GM23248 (cell line): ENCODE measurements at regions not wholly inside any gene's neighbourhood (a gene's known extent, or its start where the extent isn't known, plus 50 kb on each side); places are given as distances from the start of the nearest gene placed in this dataset.

Experiments used
- DNase-seq: peaks from one replicate; pipeline ENCODE4 v3.0.0-alpha.2; 2015
- H2AFZ ChIP-seq: fragments of 200-600 bp; sonication (generic); 2 replicates; pipeline ENCODE4 v1.6.1; 2016; ENCODE audit warnings: antibody characterized with exemption
- H3F3A ChIP-seq: fragments of 200-600 bp; sonication (generic); 2 replicates; pipeline ENCODE4 v1.6.1; 2016; ENCODE audit warnings: mild to moderate bottlenecking, antibody characterized with exemption, mixed run types; ENCODE audit not compliant: insufficient read depth
- H3K27ac ChIP-seq: fragments of 200-600 bp; sonication (generic); 2 replicates; pipeline ENCODE4 v1.5.1; 2016; ENCODE audit warnings: mild to moderate bottlenecking
- H3K27me3 ChIP-seq: fragments of 200-600 bp; sonication (generic); replicated peaks from 2 replicates; pipeline ENCODE4 v1.6.1; 2016; ENCODE audit warnings: mild to moderate bottlenecking; ENCODE audit not compliant: insufficient read depth
- H3K36me3 ChIP-seq: fragments of 200-600 bp; sonication (generic); 2 replicates; pipeline ENCODE4 v1.6.1; 2016; ENCODE audit warnings: low read depth, mild to moderate bottlenecking
- H3K4me1 ChIP-seq: fragments of 200-600 bp; sonication (generic); 2 replicates; pipeline ENCODE4 v1.6.1; 2016; ENCODE audit warnings: mild to moderate bottlenecking; ENCODE audit not compliant: insufficient read depth
- H3K4me2 ChIP-seq: fragments of 200-600 bp; sonication (generic); one replicate; pipeline ENCODE4 v1.6.1; 2016; ENCODE audit warnings: mild to moderate bottlenecking; ENCODE audit not compliant: unreplicated experiment
- H3K4me3 ChIP-seq: fragments of 200-600 bp; sonication (generic); 2 replicates; pipeline ENCODE4 v1.5.1; 2016; ENCODE audit warnings: mild to moderate bottlenecking
- H3K79me2 ChIP-seq: fragments of 200-600 bp; sonication (generic); 2 replicates; pipeline ENCODE4 v1.6.1; 2016; ENCODE audit warnings: mild to moderate bottlenecking; ENCODE audit not compliant: insufficient read depth
- H3K9ac ChIP-seq: fragments of 200-600 bp; sonication (generic); 2 replicates; pipeline ENCODE4 v1.6.1; 2016; ENCODE audit warnings: mild to moderate bottlenecking
- H3K9me2 ChIP-seq: fragments of 200-600 bp; sonication (generic); 2 replicates; pipeline ENCODE4 v1.6.1; 2016; ENCODE audit warnings: mixed run types, mild to moderate bottlenecking, moderate library complexity; ENCODE audit not compliant: insufficient read depth
- H3K9me3 ChIP-seq: fragments of 200-600 bp; sonication (generic); one replicate; pipeline ENCODE4 v1.6.1; 2017; ENCODE audit warnings: low read depth
- H4K20me1 ChIP-seq: fragments of 200-600 bp; sonication (generic); 2 replicates; pipeline ENCODE4 v1.6.0; 2016; ENCODE audit not compliant: insufficient read depth
- EZH2 ChIP-seq: fragments of 200-600 bp; sonication (generic); IDR thresholded peaks from 2 replicates; pipeline ENCODE4 v1.6.1; 2018; ENCODE audit warnings: antibody characterized with exemption, mild to moderate bottlenecking; ENCODE audit not compliant: insufficient read depth, poor library complexity, severe bottlenecking
- EZH2phosphoT487 ChIP-seq: fragments of 200-600 bp; sonication (generic); IDR thresholded peaks from 2 replicates; pipeline ENCODE4 v1.6.1; 2018; ENCODE audit warnings: antibody characterized with exemption, moderate library complexity, mild to moderate bottlenecking, low read depth; ENCODE audit not compliant: insufficient read depth
- WGBS, 2 experiments: methylation state at CpG; one replicate each; pipeline ENCODE4 v1.1.6; 2015 to 2017; ENCODE audit warnings: low lambda C conversion rate in 2 of 2, low coverage in 1 of 2; ENCODE audit errors: missing lambda C conversion rate in 2 of 2; 5-methylcytosine and 5-hydroxymethylcytosine counted together
- in situ Hi-C: fragments of 300-500 bp; cut with MboI; formaldehyde crosslinking; loops from 2 replicates; pipeline ENCODE4 v1.15.0; 2020

DNA sequence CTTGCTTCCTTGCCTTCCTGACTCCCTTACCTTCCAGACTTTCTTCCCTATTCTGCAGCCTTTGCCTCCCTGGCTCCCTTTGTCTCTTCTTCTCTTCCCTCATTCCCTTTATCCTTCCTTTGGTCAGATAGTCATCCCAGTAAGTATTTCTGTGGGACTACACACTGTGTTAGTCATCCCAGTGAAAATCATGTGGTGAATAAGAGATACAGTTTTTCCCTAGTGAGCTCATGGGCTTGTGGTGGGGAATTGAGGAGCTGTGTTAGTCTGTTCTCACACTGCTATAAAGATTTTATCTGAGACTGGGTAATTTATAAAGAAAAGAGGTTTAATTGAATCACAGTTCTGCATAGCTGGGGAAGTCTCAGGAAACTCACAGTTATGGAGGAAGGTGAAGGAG lies 109.8 kb upstream of the EDIL3 start:
- H3K4me3 ChIP-seq = no peak overlapping the region
- no peaks in the 10 kb centered on the region for H3K9me2 ChIP-seq
- H3F3A ChIP-seq = no peaks in the 10 kb centered on the region
- H3K27ac ChIP-seq = no peak overlapping the region
- H3K9ac ChIP-seq = no peak overlapping the region
- H3K36me3 ChIP-seq = no peaks in the 10 kb centered on the region
- no peaks in the 10 kb centered on the region for H4K20me1 ChIP-seq
- no peak overlapping the region for H3K4me2 ChIP-seq
- no peaks in the 10 kb centered on the region for H3K4me1 ChIP-seq
- no peaks in the 10 kb centered on the region for H3K9me3 ChIP-seq
- no peaks in the 10 kb centered on the region for H3K27me3 ChIP-seq
- no peaks in the 10 kb centered on the region for H3K79me2 ChIP-seq
- in situ Hi-C loops = no loop called here
- DNase-seq = peak; percentile 50
- H2AFZ ChIP-seq = no peak overlapping the region
- no peak for TF ChIP-seq EZH2phosphoT487
- TF ChIP-seq EZH2 = no peak

DNA sequence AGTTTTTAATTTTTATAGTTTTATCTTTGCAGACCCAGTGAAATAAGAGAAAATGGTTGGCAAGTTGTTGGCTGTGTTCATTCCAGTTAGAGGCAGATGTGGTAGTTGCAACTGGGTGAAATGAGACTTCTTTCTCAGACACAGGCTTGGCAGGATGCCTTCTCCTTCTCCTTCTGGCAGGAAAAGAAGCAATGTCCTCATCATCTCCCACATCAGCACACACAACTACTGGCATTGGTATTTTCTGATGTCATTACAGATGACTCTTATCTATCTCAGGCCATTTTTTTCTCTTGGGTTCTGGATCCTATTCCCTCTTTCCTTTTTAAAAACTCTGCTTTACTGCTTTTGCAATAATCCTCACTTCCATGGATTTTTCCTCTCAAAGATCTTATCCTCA lies 103.3 kb upstream of the EDIL3 start:
- H3K9me3 ChIP-seq = no peaks in the 10 kb centered on the region
- in situ Hi-C loops = no loop called here
- no peak overlapping the region for H3K4me3 ChIP-seq
- H3K4me1 ChIP-seq = no peaks in the 10 kb centered on the region
- H3K4me2 ChIP-seq = no peak overlapping the region
- TF ChIP-seq EZH2 (no peak), EZH2phosphoT487 (no peak)
- no peak overlapping the region for H2AFZ ChIP-seq
- H3F3A ChIP-seq = no peaks in the 10 kb centered on the region
- H3K36me3 ChIP-seq = no peaks in the 10 kb centered on the region
- no peaks in the 10 kb centered on the region for H3K79me2 ChIP-seq
- H3K9ac ChIP-seq = no peak overlapping the region
- H4K20me1 ChIP-seq = no peaks in the 10 kb centered on the region
- peak; percentile 47 for DNase-seq
- H3K27ac ChIP-seq = no peak overlapping the region
- no peaks in the 10 kb centered on the region; the same call in 1 of the 2 replicates for H3K27me3 ChIP-seq
- no peaks in the 10 kb centered on the region for H3K9me2 ChIP-seq

DNA sequence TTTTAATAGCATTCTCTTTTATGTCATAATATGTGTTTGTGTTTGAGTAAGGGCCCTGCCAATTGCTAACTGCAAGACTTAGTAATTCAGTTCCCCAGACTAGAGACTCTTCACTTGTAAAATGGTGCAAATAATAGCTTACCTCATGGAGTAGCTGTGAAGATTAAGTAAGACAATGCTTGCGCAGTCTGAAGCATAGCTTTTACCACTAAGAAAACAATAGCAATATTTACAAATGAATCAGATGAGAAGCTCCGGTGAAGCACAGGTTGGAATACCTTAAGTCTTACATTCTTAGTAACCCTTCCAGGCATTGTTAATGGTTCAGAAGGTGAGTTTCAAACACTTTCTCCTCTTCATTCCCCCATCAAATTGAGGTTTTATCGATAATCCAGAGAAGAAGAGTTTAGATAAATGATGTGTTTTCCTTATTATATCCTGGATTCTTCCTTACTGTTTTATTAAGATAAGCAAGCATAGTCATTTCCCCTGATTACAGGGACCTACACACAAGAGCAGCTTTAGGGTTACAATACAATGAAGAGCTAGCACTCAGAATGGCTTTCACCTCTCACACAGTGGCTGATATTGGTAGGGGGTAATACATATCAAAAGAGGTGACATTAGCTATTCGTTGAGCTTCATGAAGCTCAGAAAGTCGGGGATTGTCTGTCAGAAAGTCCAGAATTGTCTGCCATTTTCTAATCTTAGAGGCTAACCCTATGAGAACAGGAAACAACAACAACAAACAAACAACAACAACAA lies 96.4 kb upstream of the EDIL3 start:
- H3K27ac ChIP-seq = no peak overlapping the region
- no peak overlapping the region for H3K4me3 ChIP-seq
- DNase-seq = no peak
- H3F3A ChIP-seq = no peaks in the 10 kb centered on the region
- H3K4me1 ChIP-seq = no peaks in the 10 kb centered on the region
- H3K36me3 ChIP-seq = no peaks in the 10 kb centered on the region
- H3K9ac ChIP-seq = no peak overlapping the region
- H3K9me2 ChIP-seq = no peaks in the 10 kb centered on the region
- 24 to 27% methylated on average over 5 of the region's 5 CpGs for WGBS, 2 experiments
- H3K9me3 ChIP-seq = no peaks in the 10 kb centered on the region
- no peaks in the 10 kb centered on the region for H4K20me1 ChIP-seq
- H3K79me2 ChIP-seq = no peaks in the 10 kb centered on the region
- no peak overlapping the region for H2AFZ ChIP-seq
- no peak overlapping the region for H3K4me2 ChIP-seq
- in situ Hi-C loops = no loop called here
- TF ChIP-seq EZH2phosphoT487 (no peak), EZH2 (no peak)
- no peaks in the 10 kb centered on the region; the same call in 1 of the 2 replicates for H3K27me3 ChIP-seq

DNA sequence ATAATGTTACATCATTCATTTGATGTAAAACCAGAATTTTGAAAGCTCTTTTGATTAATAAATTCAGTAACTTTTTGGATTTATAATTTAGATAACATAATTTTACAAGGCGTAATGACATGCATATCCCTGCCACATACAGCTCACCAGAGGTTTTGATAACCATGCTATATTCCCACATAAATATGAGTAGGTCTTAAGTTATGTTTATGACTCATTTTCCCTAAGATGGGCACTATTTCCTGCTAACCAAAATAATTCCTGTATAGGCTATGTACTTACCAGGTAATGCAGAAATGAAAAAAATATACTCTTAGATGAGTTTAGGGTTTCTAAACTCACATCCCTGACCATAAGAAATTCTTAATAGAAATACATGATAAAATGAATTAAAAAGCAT lies 93.9 kb upstream of the EDIL3 start:
- Histone ChIP-seq H3F3A (no peaks in the 10 kb centered on the region), H3K36me3 (no peaks in the 10 kb centered on the region), H3K9me3 (no peaks in the 10 kb centered on the region), H4K20me1 (no peaks in the 10 kb centered on the region), H3K79me2 (no peaks in the 10 kb centered on the region), H3K9ac (no peak overlapping the region), H3K27ac (no peak overlapping the region), H3K9me2 (no peaks in the 10 kb centered on the region), H2AFZ (no peak overlapping the region), H3K4me1 (no peaks in the 10 kb centered on the region), H3K27me3 (no peaks in the 10 kb centered on the region; the same call in 1 of the 2 replicates), H3K4me3 (no peak overlapping the region), H3K4me2 (no peak overlapping the region)
- 30 to 35% methylated on average over 1 of the region's 1 CpG for WGBS, 2 experiments
- in situ Hi-C loops = no loop called here
- TF ChIP-seq EZH2phosphoT487 (no peak), EZH2 (no peak)
- DNase-seq = no peak

DNA sequence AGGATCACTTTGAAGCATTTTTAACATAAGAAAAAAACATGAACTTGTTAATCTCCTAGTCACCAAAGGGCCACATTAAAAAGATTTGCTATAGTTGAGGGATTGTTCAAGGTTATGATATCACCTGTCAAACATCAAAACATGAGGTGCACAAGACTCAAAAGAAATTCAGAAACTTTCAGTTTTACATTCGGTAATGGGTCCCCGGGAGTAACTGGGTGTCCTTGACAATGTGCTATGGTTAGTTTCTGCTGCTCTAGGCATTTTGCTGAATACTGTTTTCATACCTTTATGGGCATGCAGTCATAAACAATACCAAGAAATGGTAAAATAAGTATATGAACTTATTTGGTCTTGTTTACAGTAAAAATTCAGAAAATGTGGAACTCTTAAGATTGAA lies 92.8 kb upstream of the EDIL3 start:
- no peaks in the 10 kb centered on the region for H3K27me3 ChIP-seq
- no peaks in the 10 kb centered on the region for H3F3A ChIP-seq
- no peaks in the 10 kb centered on the region for H3K36me3 ChIP-seq
- H3K9ac ChIP-seq = no peak overlapping the region
- H3K4me1 ChIP-seq = no peaks in the 10 kb centered on the region
- no peak for TF ChIP-seq EZH2phosphoT487
- no peak for TF ChIP-seq EZH2
- no peaks in the 10 kb centered on the region for H3K9me2 ChIP-seq
- no peak overlapping the region for H2AFZ ChIP-seq
- no peaks in the 10 kb centered on the region for H3K79me2 ChIP-seq
- H3K4me2 ChIP-seq = no peak overlapping the region
- DNase-seq = no peak
- H3K9me3 ChIP-seq = no peaks in the 10 kb centered on the region
- no peak overlapping the region for H3K4me3 ChIP-seq
- WGBS, 2 experiments = 35 to 44% methylated on average over 2 of the region's 2 CpGs
- H3K27ac ChIP-seq = no peak overlapping the region
- in situ Hi-C loops = no loop called here
- no peaks in the 10 kb centered on the region for H4K20me1 ChIP-seq
